Sigmoid colon (tissue), 3 donors: ENCODE measurements at regions not wholly inside any gene's neighbourhood (a gene's known extent, or its start where the extent isn't known, plus 50 kb on each side); places are given as distances from the start of the nearest gene placed in this dataset.

Experiments
- CTCF ChIP-seq, 4 experiments: fragments of 450-650 bp in 3 of 4; fragments of 200-600 bp in 1 of 4; IDR thresholded peaks; one replicate each; pipeline ENCODE4 v1.5.1; 2016 to 2019; ENCODE audit warnings: antibody characterized with exemption in 4 of 4, mild to moderate bottlenecking in 3 of 4, moderate library complexity in 2 of 4
- POLR2A ChIP-seq, 2 donors: fragments of 450-650 bp; IDR thresholded peaks; one replicate each; pipeline ENCODE4 v1.6.1; 2016; ENCODE audit warnings: antibody characterized with exemption in 2 of 2, mild to moderate bottlenecking in 2 of 2, moderate library complexity in 2 of 2

- TF ChIP-seq CTCF (IDR thresholded peaks at IDR 0.05) = no peak
- no peak for TF ChIP-seq POLR2A (IDR thresholded peaks at IDR 0.05)
Measured at GRCh38 chr10:43928425-43928968, 279.8 kb upstream of the ZNF32 start.
